HepG2 (cell line): ENCODE measurements at regions not wholly inside any gene's neighbourhood (a gene's known extent, or its start where the extent isn't known, plus 50 kb on each side); places are given as distances from the start of the nearest gene placed in this dataset.

Experiments used
- ARNTL ChIP-seq: sonication (generic); formaldehyde crosslinking; IDR thresholded peaks from 2 replicates; pipeline ENCODE4 v1.4.0; 2020; ENCODE audit warnings: mild to moderate bottlenecking, missing genetic modification reagents
- EP300 ChIP-seq, 3 experiments: sonication (generic) in 1 of 3; formaldehyde crosslinking in 1 of 3; IDR thresholded peaks; 2 replicates each; pipeline versions ENCODE4 v1.5.1 to v1.6.1; 2011 to 2020; ENCODE audit warnings: low read depth in 2 of 3, low read length in 2 of 3, borderline replicate concordance in 1 of 3, improper control_type of control experiment in 1 of 3, mild to moderate bottlenecking in 1 of 3, missing genetic modification reagents in 1 of 3, moderate library complexity in 1 of 3
- GABPB1 ChIP-seq: IDR thresholded peaks from 2 replicates; pipeline ENCODE4 v1.6.1; 2016; ENCODE audit warnings: mild to moderate bottlenecking, missing genetic modification reagents, moderate library complexity, missing compliant biosample characterization
- NBN ChIP-seq: fragments of 450-650 bp; conservative IDR thresholded peaks from 2 replicates; pipeline ENCODE4 v1.6.1; 2017
- TBL1XR1 ChIP-seq: fragments of 150-350 bp; IDR thresholded peaks from 2 replicates; pipeline ENCODE4 v1.6.1; 2014; ENCODE audit warnings: borderline replicate concordance, low read length; ENCODE audit not compliant: partially characterized antibody
- ZBTB21 ChIP-seq: sonication (generic); formaldehyde crosslinking; IDR thresholded peaks from 2 replicates; pipeline ENCODE4 v1.4.0; 2020; ENCODE audit warnings: missing genetic modification reagents
- ZNF225 ChIP-seq: sonication (generic); formaldehyde crosslinking; IDR thresholded peaks from 2 replicates; pipeline ENCODE4 v1.4.0; 2020; ENCODE audit warnings: mild to moderate bottlenecking, missing genetic modification reagents
- ZNF282 ChIP-seq: fragments of 450-650 bp; IDR thresholded peaks from 2 replicates; pipeline ENCODE4 v1.6.1; 2018; ENCODE audit not compliant: partially characterized antibody
- ZNF781 ChIP-seq: sonication (generic); formaldehyde crosslinking; IDR thresholded peaks from 2 replicates; pipeline ENCODE4 v1.5.1; 2020; ENCODE audit warnings: borderline replicate concordance, mild to moderate bottlenecking, missing genetic modification reagents; ENCODE audit errors: not compliant biosample characterization
- TF ChIP-seq, protein P1 (sequence below): sonication (generic); formaldehyde crosslinking; IDR thresholded peaks from 2 replicates; pipeline ENCODE4 v1.5.1; 2020; ENCODE audit warnings: mild to moderate bottlenecking, missing genetic modification reagents, moderate library complexity
- TF ChIP-seq, protein P2 (sequence below): sonication (generic); formaldehyde crosslinking; IDR thresholded peaks from 2 replicates; pipeline ENCODE4 v1.4.0; 2020; ENCODE audit warnings: mild to moderate bottlenecking, low read depth, missing genetic modification reagents
- TF ChIP-seq, protein P3 (sequence below): sonication (generic); formaldehyde crosslinking; IDR thresholded peaks from 2 replicates; pipeline ENCODE4 v1.5.1; 2020; ENCODE audit warnings: missing genetic modification reagents, mild to moderate bottlenecking, borderline replicate concordance
- TF ChIP-seq, protein P4 (sequence below): sonication (generic); formaldehyde crosslinking; IDR thresholded peaks from 2 replicates; pipeline ENCODE4 v1.4.0; 2020; ENCODE audit warnings: missing genetic modification reagents
- TF ChIP-seq, protein P5 (sequence below): fragments of 450-650 bp; IDR thresholded peaks from 2 replicates; pipeline ENCODE4 v1.6.1; 2017; ENCODE audit warnings: mild to moderate bottlenecking

DNA sequence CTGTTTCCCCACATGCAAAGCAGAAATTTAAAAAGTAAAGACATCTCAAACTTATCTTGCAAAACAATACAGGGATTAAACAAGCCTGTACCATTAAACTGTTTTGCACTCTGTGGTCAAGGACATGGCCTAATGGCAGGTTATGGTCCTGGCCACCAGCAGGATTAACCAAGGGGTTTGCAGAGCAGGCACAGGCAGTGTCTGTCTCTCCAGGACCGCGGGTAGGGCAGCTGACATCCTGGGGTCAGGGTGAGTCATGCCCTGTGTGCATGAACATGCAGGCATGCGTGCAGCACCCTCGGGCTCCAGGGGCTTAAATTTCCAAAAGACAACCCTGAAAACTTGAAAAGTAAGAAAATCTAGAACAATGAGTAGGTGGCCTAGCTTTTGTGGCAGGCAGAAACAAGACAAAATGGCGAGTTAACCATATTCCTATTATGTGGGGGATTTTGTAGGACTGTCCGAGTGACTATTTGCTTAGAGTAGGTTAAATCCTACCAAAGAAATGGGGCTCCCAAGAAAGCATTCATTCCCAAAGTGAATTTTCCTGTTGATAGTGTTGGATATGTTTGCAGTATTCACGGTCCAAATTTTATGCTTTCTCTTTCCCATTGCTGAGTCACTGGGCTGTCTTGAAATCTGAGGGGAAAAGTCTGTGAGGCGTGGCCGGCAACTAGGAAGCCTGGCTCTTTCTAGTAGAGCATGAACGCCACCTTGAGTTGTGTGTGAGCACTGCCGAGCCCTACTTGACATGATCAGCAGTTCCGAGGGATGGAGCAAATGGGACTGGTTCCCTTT is 158.4 kb upstream of the FAM20A start (continued):
- TF ChIP-seq, protein P1, sequence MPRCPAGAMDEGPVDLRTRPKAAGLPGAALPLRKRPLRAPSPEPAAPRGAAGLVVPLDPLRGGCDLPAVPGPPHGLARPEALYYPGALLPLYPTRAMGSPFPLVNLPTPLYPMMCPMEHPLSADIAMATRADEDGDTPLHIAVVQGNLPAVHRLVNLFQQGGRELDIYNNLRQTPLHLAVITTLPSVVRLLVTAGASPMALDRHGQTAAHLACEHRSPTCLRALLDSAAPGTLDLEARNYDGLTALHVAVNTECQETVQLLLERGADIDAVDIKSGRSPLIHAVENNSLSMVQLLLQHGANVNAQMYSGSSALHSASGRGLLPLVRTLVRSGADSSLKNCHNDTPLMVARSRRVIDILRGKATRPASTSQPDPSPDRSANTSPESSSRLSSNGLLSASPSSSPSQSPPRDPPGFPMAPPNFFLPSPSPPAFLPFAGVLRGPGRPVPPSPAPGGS: 0 out of 2 replicates have a peak, but pooled peaks have one; percentile 57
- TF ChIP-seq, protein P2, sequence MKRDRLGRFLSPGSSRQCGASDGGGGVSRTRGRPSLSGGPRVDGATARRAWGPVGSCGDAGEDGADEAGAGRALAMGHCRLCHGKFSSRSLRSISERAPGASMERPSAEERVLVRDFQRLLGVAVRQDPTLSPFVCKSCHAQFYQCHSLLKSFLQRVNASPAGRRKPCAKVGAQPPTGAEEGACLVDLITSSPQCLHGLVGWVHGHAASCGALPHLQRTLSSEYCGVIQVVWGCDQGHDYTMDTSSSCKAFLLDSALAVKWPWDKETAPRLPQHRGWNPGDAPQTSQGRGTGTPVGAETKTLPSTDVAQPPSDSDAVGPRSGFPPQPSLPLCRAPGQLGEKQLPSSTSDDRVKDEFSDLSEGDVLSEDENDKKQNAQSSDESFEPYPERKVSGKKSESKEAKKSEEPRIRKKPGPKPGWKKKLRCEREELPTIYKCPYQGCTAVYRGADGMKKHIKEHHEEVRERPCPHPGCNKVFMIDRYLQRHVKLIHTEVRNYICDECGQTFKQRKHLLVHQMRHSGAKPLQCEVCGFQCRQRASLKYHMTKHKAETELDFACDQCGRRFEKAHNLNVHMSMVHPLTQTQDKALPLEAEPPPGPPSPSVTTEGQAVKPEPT (CRISPR knock-in tag): no peak
- TF ChIP-seq ZNF282 (no peak), ZNF225 (CRISPR knock-in tag) (0 out of 2 replicates have a peak, but pooled peaks have one; percentile 27), GABPB1 (CRISPR knock-in tag) (peak; percentile 68), NBN (no peak), TBL1XR1 (peak; percentile 32), ARNTL (peak; percentile 90), ZBTB21 (no peak), ZNF781 (CRISPR knock-in tag) (peak; percentile 89), EP300 (IDR thresholded peaks at IDR 0.05; ENCODE audit: low read depth in 2 of 2, low read length in 2 of 2) (peak in 1 of 2 experiments; percentile 58; a peak in 2 of 4 replicates), EP300 (CRISPR knock-in tag; IDR thresholded peaks at IDR 0.05; ENCODE audit: borderline replicate concordance) (0 out of 2 replicates have a peak, but pooled peaks have one; percentile 64)
- TF ChIP-seq, protein P3, sequence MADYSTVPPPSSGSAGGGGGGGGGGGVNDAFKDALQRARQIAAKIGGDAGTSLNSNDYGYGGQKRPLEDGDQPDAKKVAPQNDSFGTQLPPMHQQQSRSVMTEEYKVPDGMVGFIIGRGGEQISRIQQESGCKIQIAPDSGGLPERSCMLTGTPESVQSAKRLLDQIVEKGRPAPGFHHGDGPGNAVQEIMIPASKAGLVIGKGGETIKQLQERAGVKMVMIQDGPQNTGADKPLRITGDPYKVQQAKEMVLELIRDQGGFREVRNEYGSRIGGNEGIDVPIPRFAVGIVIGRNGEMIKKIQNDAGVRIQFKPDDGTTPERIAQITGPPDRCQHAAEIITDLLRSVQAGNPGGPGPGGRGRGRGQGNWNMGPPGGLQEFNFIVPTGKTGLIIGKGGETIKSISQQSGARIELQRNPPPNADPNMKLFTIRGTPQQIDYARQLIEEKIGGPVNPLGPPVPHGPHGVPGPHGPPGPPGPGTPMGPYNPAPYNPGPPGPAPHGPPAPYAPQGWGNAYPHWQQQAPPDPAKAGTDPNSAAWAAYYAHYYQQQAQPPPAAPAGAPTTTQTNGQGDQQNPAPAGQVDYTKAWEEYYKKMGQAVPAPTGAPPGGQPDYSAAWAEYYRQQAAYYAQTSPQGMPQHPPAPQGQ (CRISPR knock-in tag): no peak
- TF ChIP-seq, protein P4, sequence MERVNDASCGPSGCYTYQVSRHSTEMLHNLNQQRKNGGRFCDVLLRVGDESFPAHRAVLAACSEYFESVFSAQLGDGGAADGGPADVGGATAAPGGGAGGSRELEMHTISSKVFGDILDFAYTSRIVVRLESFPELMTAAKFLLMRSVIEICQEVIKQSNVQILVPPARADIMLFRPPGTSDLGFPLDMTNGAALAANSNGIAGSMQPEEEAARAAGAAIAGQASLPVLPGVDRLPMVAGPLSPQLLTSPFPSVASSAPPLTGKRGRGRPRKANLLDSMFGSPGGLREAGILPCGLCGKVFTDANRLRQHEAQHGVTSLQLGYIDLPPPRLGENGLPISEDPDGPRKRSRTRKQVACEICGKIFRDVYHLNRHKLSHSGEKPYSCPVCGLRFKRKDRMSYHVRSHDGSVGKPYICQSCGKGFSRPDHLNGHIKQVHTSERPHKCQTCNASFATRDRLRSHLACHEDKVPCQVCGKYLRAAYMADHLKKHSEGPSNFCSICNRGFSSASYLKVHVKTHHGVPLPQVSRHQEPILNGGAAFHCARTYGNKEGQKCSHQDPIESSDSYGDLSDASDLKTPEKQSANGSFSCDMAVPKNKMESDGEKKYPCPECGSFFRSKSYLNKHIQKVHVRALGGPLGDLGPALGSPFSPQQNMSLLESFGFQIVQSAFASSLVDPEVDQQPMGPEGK (CRISPR knock-in tag): peak; percentile 39
- TF ChIP-seq, protein P5, sequence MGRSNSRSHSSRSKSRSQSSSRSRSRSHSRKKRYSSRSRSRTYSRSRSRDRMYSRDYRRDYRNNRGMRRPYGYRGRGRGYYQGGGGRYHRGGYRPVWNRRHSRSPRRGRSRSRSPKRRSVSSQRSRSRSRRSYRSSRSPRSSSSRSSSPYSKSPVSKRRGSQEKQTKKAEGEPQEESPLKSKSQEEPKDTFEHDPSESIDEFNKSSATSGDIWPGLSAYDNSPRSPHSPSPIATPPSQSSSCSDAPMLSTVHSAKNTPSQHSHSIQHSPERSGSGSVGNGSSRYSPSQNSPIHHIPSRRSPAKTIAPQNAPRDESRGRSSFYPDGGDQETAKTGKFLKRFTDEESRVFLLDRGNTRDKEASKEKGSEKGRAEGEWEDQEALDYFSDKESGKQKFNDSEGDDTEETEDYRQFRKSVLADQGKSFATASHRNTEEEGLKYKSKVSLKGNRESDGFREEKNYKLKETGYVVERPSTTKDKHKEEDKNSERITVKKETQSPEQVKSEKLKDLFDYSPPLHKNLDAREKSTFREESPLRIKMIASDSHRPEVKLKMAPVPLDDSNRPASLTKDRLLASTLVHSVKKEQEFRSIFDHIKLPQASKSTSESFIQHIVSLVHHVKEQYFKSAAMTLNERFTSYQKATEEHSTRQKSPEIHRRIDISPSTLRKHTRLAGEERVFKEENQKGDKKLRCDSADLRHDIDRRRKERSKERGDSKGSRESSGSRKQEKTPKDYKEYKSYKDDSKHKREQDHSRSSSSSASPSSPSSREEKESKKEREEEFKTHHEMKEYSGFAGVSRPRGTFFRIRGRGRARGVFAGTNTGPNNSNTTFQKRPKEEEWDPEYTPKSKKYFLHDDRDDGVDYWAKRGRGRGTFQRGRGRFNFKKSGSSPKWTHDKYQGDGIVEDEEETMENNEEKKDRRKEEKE: no peak
